H1 (cell line): ENCODE measurements at regions not wholly inside any gene's neighbourhood (a gene's known extent, or its start where the extent isn't known, plus 50 kb on each side); places are given as distances from the start of the nearest gene placed in this dataset.

Experiments used
- CTCF ChIA-PET: fragments of 300-600 bp; sonication (Branson Sonifier 250); formaldehyde crosslinking; loops from one replicate; lab custom pipeline; 2021; ENCODE audit not compliant: partially characterized antibody; lab: Charles Lee
- POLR2A ChIA-PET: fragments of 300-600 bp; sonication (Branson Sonifier 250); formaldehyde crosslinking; loops from one replicate; lab custom pipeline; 2021; ENCODE audit warnings: inconsistent platforms; ENCODE audit not compliant: partially characterized antibody; lab: Charles Lee
- DNase-seq, 2 experiments: peaks; one replicate each; pipeline versions ENCODE4 v3.0.0 to v3.0.0-alpha.2; 2010 to 2022; ENCODE audit warnings: low spot score in 2 of 2, low read depth in 1 of 2, mixed read lengths in 1 of 2
- FAIRE-seq: peaks from 2 replicates; lab custom pipeline; 2011; peaks lifted over from hg19 to GRCh38; lab: Jason Lieb, UNC
- H2AFZ ChIP-seq: 2 replicates; pipeline ENCODE4 v1.8.1; 2012; ENCODE audit warnings: low read length, inconsistent platforms
- H2AK5ac ChIP-seq: 2 replicates; pipeline ENCODE4 v1.6.1; 2013; ENCODE audit warnings: low read depth, low read length
- H2BK120ac ChIP-seq: replicated peaks from 2 replicates; pipeline ENCODE3; 2013; ENCODE audit warnings: low read depth, low read length, inconsistent platforms
- H2BK12ac ChIP-seq: 2 replicates; pipeline ENCODE4 v1.6.1; 2013; ENCODE audit warnings: low read depth, low read length
- H2BK15ac ChIP-seq: 2 replicates; pipeline ENCODE4 v1.6.1; 2013; ENCODE audit warnings: low read length
- H2BK20ac ChIP-seq: 2 replicates; pipeline ENCODE4 v1.6.1; 2013; ENCODE audit warnings: low read length
- H2BK5ac ChIP-seq: 2 replicates; pipeline ENCODE4 v1.6.1; 2013; ENCODE audit warnings: low read depth, low read length
- H3K14ac ChIP-seq: 2 replicates; pipeline ENCODE4 v1.6.1; 2013; ENCODE audit warnings: inconsistent platforms; ENCODE audit not compliant: insufficient read length
- H3K18ac ChIP-seq: 2 replicates; pipeline ENCODE4 v1.6.1; 2013; ENCODE audit warnings: low read length; ENCODE audit errors: extremely low read depth
- H3K23ac ChIP-seq: 2 replicates; pipeline ENCODE4 v1.6.1; 2013; ENCODE audit warnings: inconsistent platforms; ENCODE audit not compliant: insufficient read length
- H3K23me2 ChIP-seq: 2 replicates; pipeline ENCODE4 v1.6.1; 2013; ENCODE audit warnings: low read depth, low read length
- H3K27ac ChIP-seq: 2 replicates; pipeline ENCODE4 v1.6.1; 2011; ENCODE audit warnings: low read depth, low read length, inconsistent platforms
- H3K27me3 ChIP-seq, 4 experiments: replicated peaks in 1 of 4; 1 replicate in 1 of 4; 2 replicates in 3 of 4; pipeline versions ENCODE4 v1.6.1 to v1.8.1; 2011 to 2013; ENCODE audit warnings: low read length in 3 of 4, mild to moderate bottlenecking in 3 of 4, inconsistent platforms in 2 of 4, mixed read lengths in 2 of 4, moderate library complexity in 1 of 4; ENCODE audit not compliant: control insufficient read depth in 3 of 4, insufficient read depth in 3 of 4; ENCODE audit errors: extremely low read depth in 1 of 4
- H3K36me3 ChIP-seq, 4 experiments: 2 replicates each; pipeline versions ENCODE4 v1.6.1 to v1.8.1; 2011 to 2013; ENCODE audit warnings: mild to moderate bottlenecking in 4 of 4, low read length in 3 of 4, moderate library complexity in 2 of 4, control low read depth in 1 of 4, inconsistent platforms in 1 of 4; ENCODE audit not compliant: insufficient read depth in 4 of 4, control insufficient read depth in 2 of 4
- H3K4ac ChIP-seq: replicated peaks from 2 replicates; pipeline ENCODE3; 2013; ENCODE audit warnings: low read length, low read depth, mixed read lengths, inconsistent platforms; ENCODE audit not compliant: insufficient read length
- H3K4me1 ChIP-seq, 4 experiments: replicated peaks in 1 of 4; 1 replicate in 1 of 4; 2 replicates in 3 of 4; pipeline versions ENCODE4 v1.6.1 to v1.8.1; 2011 to 2013; ENCODE audit warnings: low read length in 3 of 4, inconsistent platforms in 2 of 4, mixed read lengths in 1 of 4; ENCODE audit not compliant: insufficient read depth in 4 of 4, control insufficient read depth in 3 of 4
- H3K4me2 ChIP-seq, 2 experiments: 2 replicates each; pipeline versions ENCODE4 v1.6.1 to v1.8.1; 2011 to 2013; ENCODE audit warnings: low read depth in 2 of 2, low read length in 2 of 2, control low read depth in 1 of 2, inconsistent platforms in 1 of 2, mild to moderate bottlenecking in 1 of 2; ENCODE audit not compliant: insufficient read depth in 1 of 2
- H3K4me3 ChIP-seq, 4 experiments: fragments of 200-600, 300-600 bp in 1 of 4; sonication (generic), shearing (Covaris generic), sonication (Bioruptor Twin) in 1 of 4; 2 replicates each; pipeline versions ENCODE4 v1.5.1 to v1.8.1; 2011 to 2016; ENCODE audit warnings: low read length in 4 of 4, low read depth in 3 of 4, control low read depth in 2 of 4, inconsistent platforms in 2 of 4, mild to moderate bottlenecking in 2 of 4, mixed read lengths in 1 of 4, moderate library complexity in 1 of 4; ENCODE audit not compliant: insufficient read depth in 2 of 4; ENCODE audit errors: extremely low read depth in 1 of 4
- H3K56ac ChIP-seq: replicated peaks from 2 replicates; pipeline ENCODE3; 2013; ENCODE audit warnings: low read depth, mild to moderate bottlenecking, mixed read lengths, low read length, inconsistent platforms; ENCODE audit not compliant: insufficient read length
- H3K79me1 ChIP-seq: 2 replicates; pipeline ENCODE4 v1.6.1; 2013; ENCODE audit warnings: low read depth, low read length, control low read depth
- H3K79me2 ChIP-seq, 2 experiments: 2 replicates each; pipeline versions ENCODE4 v1.6.1 to v1.8.1; 2012 to 2013; ENCODE audit warnings: low read length in 2 of 2, mild to moderate bottlenecking in 2 of 2, inconsistent platforms in 1 of 2; ENCODE audit not compliant: insufficient read depth in 2 of 2, control insufficient read depth in 1 of 2
- H3K9ac ChIP-seq, 4 experiments: replicated peaks in 1 of 4; 1 replicate in 1 of 4; 2 replicates in 3 of 4; pipeline versions ENCODE4 v1.6.1 to v1.8.1; 2011 to 2013; ENCODE audit warnings: low read depth in 3 of 4, low read length in 3 of 4, control low read depth in 2 of 4, mild to moderate bottlenecking in 2 of 4, moderate library complexity in 2 of 4, inconsistent platforms in 1 of 4; ENCODE audit errors: extremely low read depth in 1 of 4
- H3K9me3 ChIP-seq, 2 experiments: 2 replicates each; pipeline versions ENCODE4 v1.6.1 to v1.8.1; 2012 to 2013; ENCODE audit warnings: mild to moderate bottlenecking in 2 of 2, moderate library complexity in 2 of 2, control low read depth in 1 of 2, inconsistent platforms in 1 of 2, low read depth in 1 of 2, low read length in 1 of 2, mixed read lengths in 1 of 2; ENCODE audit not compliant: insufficient read depth in 2 of 2
- H4K20me1 ChIP-seq, 2 experiments: replicated peaks in 1 of 2; 2 replicates each; pipeline versions ENCODE3 to v1.8.1; 2011 to 2013; ENCODE audit warnings: inconsistent platforms in 2 of 2, low read length in 2 of 2, mild to moderate bottlenecking in 1 of 2; ENCODE audit not compliant: insufficient read depth in 2 of 2, control insufficient read depth in 1 of 2
- H4K5ac ChIP-seq: 2 replicates; pipeline ENCODE4 v1.6.1; 2013; ENCODE audit warnings: low read length, low read depth, mixed read lengths, inconsistent platforms; ENCODE audit not compliant: insufficient read length
- H4K8ac ChIP-seq: 2 replicates; pipeline ENCODE4 v1.8.0; 2013; ENCODE audit warnings: mild to moderate bottlenecking, moderate library complexity, low read length, inconsistent platforms; ENCODE audit not compliant: insufficient read depth; ENCODE audit errors: extremely low read depth
- H4K91ac ChIP-seq: replicated peaks from 2 replicates; pipeline ENCODE3; 2013; ENCODE audit warnings: low read length, mixed read lengths, inconsistent platforms; ENCODE audit not compliant: insufficient read length
- ATF3 ChIP-seq: IDR thresholded peaks from 2 replicates; pipeline ENCODE4 v1.6.1; 2011; ENCODE audit warnings: low read depth, mild to moderate bottlenecking, low read length; ENCODE audit not compliant: insufficient read depth
- BRCA1 ChIP-seq: IDR thresholded peaks from 2 replicates; pipeline ENCODE4 v1.6.1; 2012; ENCODE audit warnings: low read depth, low read length, improper control_type of control experiment
- CTBP2 ChIP-seq: IDR thresholded peaks from 2 replicates; pipeline ENCODE4 v1.7.0; 2011; ENCODE audit warnings: borderline replicate concordance, mild to moderate bottlenecking, moderate library complexity, mixed read lengths, low read length; ENCODE audit not compliant: insufficient read depth, insufficient read length
- E2F6 ChIP-seq: IDR thresholded peaks from 2 replicates; pipeline ENCODE4 v1.6.1; 2012; ENCODE audit warnings: inconsistent platforms
- EP300 ChIP-seq, 2 experiments: IDR thresholded peaks; 1 replicate in 1 of 2; 2 replicates in 1 of 2; pipeline ENCODE4 v1.6.1; 2011 to 2012; ENCODE audit warnings: low read depth in 2 of 2, low read length in 2 of 2, mild to moderate bottlenecking in 2 of 2, borderline replicate concordance in 1 of 2, inconsistent platforms in 1 of 2, moderate library complexity in 1 of 2
- GTF2F1 ChIP-seq: IDR thresholded peaks from 2 replicates; pipeline ENCODE4 v1.6.1; 2012; ENCODE audit warnings: low read depth, low read length, improper control_type of control experiment, borderline replicate concordance
- JUND ChIP-seq: IDR thresholded peaks from 2 replicates; pipeline ENCODE4 v1.6.1; 2011; ENCODE audit warnings: mild to moderate bottlenecking, improper control_type of control experiment, low read length
- SAP30 ChIP-seq: fragments of 300-600 bp; sonication (generic); IDR thresholded peaks from 2 replicates; pipeline ENCODE4 v1.7.1; 2012; ENCODE audit warnings: low read length, moderate library complexity, mild to moderate bottlenecking, inconsistent platforms; ENCODE audit not compliant: insufficient read depth, insufficient replicate concordance
- SIN3A ChIP-seq, 2 experiments: IDR thresholded peaks in 1 of 2; conservative IDR thresholded peaks in 1 of 2; 2 replicates each; pipeline ENCODE4 v1.6.1; 2011 to 2012; ENCODE audit warnings: low read length in 2 of 2, improper control_type of control experiment in 1 of 2, low read depth in 1 of 2, mild to moderate bottlenecking in 1 of 2
- SRF ChIP-seq: IDR thresholded peaks from 2 replicates; pipeline ENCODE4 v1.6.1; 2011; ENCODE audit warnings: mild to moderate bottlenecking, low read depth, low read length, moderate library complexity
- WGBS, 2 experiments: shearing (Covaris generic) in 1 of 2; methylation state at CpG; one replicate each; pipeline versions ENCODE4 v1.1.6 to v1.1.7; 2013 to 2015; ENCODE audit warnings: low lambda C conversion rate in 2 of 2, mixed read lengths in 2 of 2, inconsistent platforms in 1 of 2, low coverage in 1 of 2, missing lambda C conversion rate in 1 of 2; ENCODE audit not compliant: insufficient replicate concordance in 2 of 2, insufficient coverage in 1 of 2, insufficient read length in 1 of 2; ENCODE audit errors: extremely low coverage in 1 of 2, missing lambda C conversion rate in 1 of 2; 5-methylcytosine and 5-hydroxymethylcytosine counted together
- TF ChIP-seq, protein P1 (sequence below): IDR thresholded peaks from 2 replicates; pipeline ENCODE4 v1.6.1; 2012; ENCODE audit warnings: inconsistent platforms

DNA sequence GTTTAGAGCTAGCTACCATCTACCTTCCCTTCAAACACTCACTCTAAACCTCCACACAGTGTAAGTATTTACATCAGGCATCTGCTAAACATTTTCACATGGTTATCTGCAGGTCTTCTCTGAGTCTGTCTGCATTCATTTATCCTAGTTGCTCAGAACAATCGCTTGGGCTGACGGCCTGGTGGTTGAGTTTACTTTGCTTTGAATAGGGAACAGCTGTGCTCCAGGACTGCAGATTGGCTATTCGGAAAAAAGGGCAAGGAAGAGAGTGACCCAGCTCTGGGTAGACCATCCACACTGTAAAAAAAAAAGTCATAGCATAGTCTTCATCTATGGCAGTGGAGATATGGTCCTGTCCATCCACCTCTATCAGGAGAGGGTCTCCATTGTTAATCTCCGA, 115.3 kb upstream of the ESR1 start:
- no peak overlapping the region for H3K4me2 ChIP-seq
- no peaks in the 10 kb centered on the region for H3K79me1 ChIP-seq
- H3K14ac ChIP-seq = no peak overlapping the region
- POLR2A ChIA-PET = no interaction called here
- WGBS, 2 experiments = 63% methylated on average over 4 of the region's 4 CpGs; no CpG with 5 or more reads in 1 of the 2 experiments
- no peak for DNase-seq
- CTCF ChIA-PET = interaction anchor here (1.0 to 3.2 kb wide), 5 partner anchors 11 to 646 kb away, joined by 3 to 14 read pairs (median 4); no protein-coding TSS in a partner anchor
- no peaks in the 10 kb centered on the region for H3K27me3 ChIP-seq
- no peak overlapping the region for H2AFZ ChIP-seq
- no peak overlapping the region for H3K23ac ChIP-seq
- TF ChIP-seq SRF = no peak
- TF ChIP-seq BRCA1 = no peak
- no peak for TF ChIP-seq SIN3A (conservative IDR thresholded peaks at IDR 0.05 in 1 of 2, IDR thresholded peaks at IDR 0.05 in 1 of 2; ENCODE audit: low read depth in 1 of 2, low read length in 2 of 2)
- no peak for TF ChIP-seq E2F6
- TF ChIP-seq JUND = no peak
- no peak for TF ChIP-seq ATF3
- no peak for TF ChIP-seq EP300 (IDR thresholded peaks at IDR 0.05; ENCODE audit: borderline replicate concordance in 1 of 2, low read depth in 2 of 2, low read length in 2 of 2)
- TF ChIP-seq, protein P1, sequence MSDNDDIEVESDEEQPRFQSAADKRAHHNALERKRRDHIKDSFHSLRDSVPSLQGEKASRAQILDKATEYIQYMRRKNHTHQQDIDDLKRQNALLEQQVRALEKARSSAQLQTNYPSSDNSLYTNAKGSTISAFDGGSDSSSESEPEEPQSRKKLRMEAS = no peak
- TF ChIP-seq SAP30 = no peak
- TF ChIP-seq CTBP2 = no peak
- TF ChIP-seq GTF2F1 = no peak
- H2BK12ac ChIP-seq = no peak overlapping the region
- H2BK20ac ChIP-seq = no peak overlapping the region
- H3K18ac ChIP-seq = no peak overlapping the region
- H3K9ac ChIP-seq = no peak overlapping the region
- no peak overlapping the region for H4K91ac ChIP-seq
- no peaks in the 10 kb centered on the region for H4K20me1 ChIP-seq
- no peak overlapping the region for H3K56ac ChIP-seq
- FAIRE-seq = no peak
- H3K36me3 ChIP-seq = no peaks in the 10 kb centered on the region
- no peak overlapping the region for H4K5ac ChIP-seq
- H3K27ac ChIP-seq = no peak overlapping the region
- no peak overlapping the region for H4K8ac ChIP-seq
- no peak overlapping the region for H2BK120ac ChIP-seq
- H3K23me2 ChIP-seq = no peaks in the 10 kb centered on the region
- H3K9me3 ChIP-seq = no peaks in the 10 kb centered on the region
- H3K79me2 ChIP-seq = no peaks in the 10 kb centered on the region
- peaks cover 0 to 3% (median under 1%) of the 10 kb centered on the region in 4 experiments; a peak in 3 of 7 replicates for H3K4me1 ChIP-seq
- no peak overlapping the region for H2BK15ac ChIP-seq
- no peak overlapping the region for H2AK5ac ChIP-seq
- no peak overlapping the region for H3K4me3 ChIP-seq
- no peak overlapping the region for H3K4ac ChIP-seq
- H2BK5ac ChIP-seq = no peak overlapping the region
